ENCODE measurements at regions not wholly inside any gene's neighbourhood (a gene's known extent, or its start where the extent isn't known, plus 50 kb on each side); places are given as distances from the start of the nearest gene placed in this dataset.

DNA sequence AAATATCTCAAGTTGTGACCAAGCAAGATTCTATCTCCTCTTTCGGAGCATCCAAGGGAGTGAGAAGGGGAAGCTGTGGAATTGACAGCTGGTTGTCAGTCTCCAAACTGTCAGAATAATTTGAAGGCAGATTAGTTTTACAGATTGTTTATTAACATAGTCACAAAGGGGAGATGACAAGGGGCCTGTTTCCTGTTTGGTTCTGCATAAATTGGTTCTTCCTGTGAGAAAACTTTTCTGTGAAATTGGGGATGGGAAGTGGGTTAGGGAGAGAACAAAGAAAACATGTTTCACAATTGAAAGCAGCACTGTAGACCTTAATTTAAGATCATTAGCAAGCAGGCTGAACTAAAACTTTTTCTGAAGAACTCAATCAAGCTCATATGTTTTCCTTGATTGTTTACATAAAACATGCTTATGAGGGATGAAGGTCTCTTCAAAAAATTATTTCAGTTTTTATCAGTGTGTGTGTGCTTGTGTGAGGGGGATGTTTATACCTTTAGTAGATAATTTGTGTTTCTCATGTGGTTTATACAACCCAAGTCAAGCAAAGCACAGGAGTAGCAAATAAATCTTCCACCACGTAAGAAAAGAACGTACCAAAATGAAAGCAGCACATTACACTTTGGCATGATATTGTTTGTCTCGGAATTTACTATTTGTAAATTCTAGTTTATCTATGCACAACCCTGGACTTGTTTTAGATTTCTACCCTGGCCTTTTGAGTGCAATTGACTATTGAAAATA, 604.9 kb upstream of the CDH2 start:
- no peaks in the 10 kb centered on the region for H3K27me3 ChIP-seq (ENCODE audit: control insufficient read depth in 1 of 2, insufficient read depth in 2 of 2, low read length in 2 of 2)
- no peaks in the 10 kb centered on the region for H4K20me1 ChIP-seq (ENCODE audit: insufficient read depth, low read length)
- ATAC-seq = no peak
- no peak overlapping the region for H3K27ac ChIP-seq (ENCODE audit: extremely low read length, insufficient read depth, low read length)
- WGBS (ENCODE audit: low lambda C conversion rate) = 15% methylated on average over 4 of the region's 4 CpGs
- H3K4me1 ChIP-seq (ENCODE audit: insufficient read depth, low read length) = no peaks in the 10 kb centered on the region
- no peaks in the 10 kb centered on the region for H3K36me3 ChIP-seq (replicated peaks in 1 of 2; ENCODE audit: control insufficient read depth in 1 of 2, insufficient read depth in 2 of 2, low read length in 2 of 2)
- DNase-seq (ENCODE audit: low spot score) = no peak
- H3K9me3 ChIP-seq (ENCODE audit: low read length) = no peaks in the 10 kb centered on the region
- no peaks in the 10 kb centered on the region for H3K79me2 ChIP-seq (ENCODE audit: insufficient read depth, low read length)
- no TSS peak for BruUV-seq (replicated peaks)
- CTCF ChIA-PET (ENCODE audit: low intra/inter-chr PET ratio, low total read pairs) = no interaction called here
- H2AFZ ChIP-seq (ENCODE audit: low read length) = no peak overlapping the region
- in situ Hi-C loops (cut with HindIII; ENCODE audit: extremely low pct_ligation_motif_present, low pct_unique_long_range_greater_than_20kb) (no loop called here), intact Hi-C loops (cut with micrococcal nuclease; ENCODE audit: unreplicated experiment) (no loop called here)
- H3K4me2 ChIP-seq (ENCODE audit: low read depth, low read length) = no peak overlapping the region
- no peak for FAIRE-seq
- H3K9ac ChIP-seq (ENCODE audit: insufficient read depth, low read depth, low read length) = no peak overlapping the region
- POLR2A ChIA-PET = no interaction called here
- no peak overlapping the region for H3K4me3 ChIP-seq (replicated peaks in 1 of 3; ENCODE audit: insufficient read depth in 1 of 3, low read depth in 2 of 3, low read length in 3 of 3)
- TF ChIP-seq, protein P1, sequence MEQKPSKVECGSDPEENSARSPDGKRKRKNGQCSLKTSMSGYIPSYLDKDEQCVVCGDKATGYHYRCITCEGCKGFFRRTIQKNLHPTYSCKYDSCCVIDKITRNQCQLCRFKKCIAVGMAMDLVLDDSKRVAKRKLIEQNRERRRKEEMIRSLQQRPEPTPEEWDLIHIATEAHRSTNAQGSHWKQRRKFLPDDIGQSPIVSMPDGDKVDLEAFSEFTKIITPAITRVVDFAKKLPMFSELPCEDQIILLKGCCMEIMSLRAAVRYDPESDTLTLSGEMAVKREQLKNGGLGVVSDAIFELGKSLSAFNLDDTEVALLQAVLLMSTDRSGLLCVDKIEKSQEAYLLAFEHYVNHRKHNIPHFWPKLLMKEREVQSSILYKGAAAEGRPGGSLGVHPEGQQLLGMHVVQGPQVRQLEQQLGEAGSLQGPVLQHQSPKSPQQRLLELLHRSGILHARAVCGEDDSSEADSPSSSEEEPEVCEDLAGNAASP (CRISPR knock-in tag; IDR thresholded peaks at IDR 0.05; ENCODE audit: borderline replicate concordance) = no peak
- TF ChIP-seq ZNF766 (CRISPR knock-in tag; IDR thresholded peaks at IDR 0.05; ENCODE audit: borderline replicate concordance) (no peak), KIAA2018 (CRISPR knock-in tag; IDR thresholded peaks at IDR 0.05; ENCODE audit: borderline replicate concordance) (no peak), HINFP (CRISPR knock-in tag; IDR thresholded peaks at IDR 0.05; ENCODE audit: low read depth) (no peak), EHMT2 (IDR thresholded peaks at IDR 0.05; ENCODE audit: borderline replicate concordance, low read depth, low read length) (no peak), ZNF589 (CRISPR knock-in tag; conservative IDR thresholded peaks at IDR 0.05) (no peak)
- TF ChIP-seq, protein P2, sequence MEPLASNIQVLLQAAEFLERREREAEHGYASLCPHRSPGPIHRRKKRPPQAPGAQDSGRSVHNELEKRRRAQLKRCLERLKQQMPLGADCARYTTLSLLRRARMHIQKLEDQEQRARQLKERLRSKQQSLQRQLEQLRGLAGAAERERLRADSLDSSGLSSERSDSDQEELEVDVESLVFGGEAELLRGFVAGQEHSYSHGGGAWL (CRISPR knock-in tag; IDR thresholded peaks at IDR 0.05) = no peak
- TF ChIP-seq, protein P3, sequence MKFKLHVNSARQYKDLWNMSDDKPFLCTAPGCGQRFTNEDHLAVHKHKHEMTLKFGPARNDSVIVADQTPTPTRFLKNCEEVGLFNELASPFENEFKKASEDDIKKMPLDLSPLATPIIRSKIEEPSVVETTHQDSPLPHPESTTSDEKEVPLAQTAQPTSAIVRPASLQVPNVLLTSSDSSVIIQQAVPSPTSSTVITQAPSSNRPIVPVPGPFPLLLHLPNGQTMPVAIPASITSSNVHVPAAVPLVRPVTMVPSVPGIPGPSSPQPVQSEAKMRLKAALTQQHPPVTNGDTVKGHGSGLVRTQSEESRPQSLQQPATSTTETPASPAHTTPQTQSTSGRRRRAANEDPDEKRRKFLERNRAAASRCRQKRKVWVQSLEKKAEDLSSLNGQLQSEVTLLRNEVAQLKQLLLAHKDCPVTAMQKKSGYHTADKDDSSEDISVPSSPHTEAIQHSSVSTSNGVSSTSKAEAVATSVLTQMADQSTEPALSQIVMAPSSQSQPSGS (CRISPR knock-in tag; IDR thresholded peaks at IDR 0.05) = no peak
